ENCODE measurements at regions not wholly inside any gene's neighbourhood (a gene's known extent, or its start where the extent isn't known, plus 50 kb on each side); places are given as distances from the start of the nearest gene placed in this dataset.

- no peak for TF ChIP-seq EZH2 (IDR thresholded peaks at IDR 0.05; ENCODE audit: borderline replicate concordance, low read depth, low read length, severe bottlenecking)
- no peak for TF ChIP-seq CTCF (IDR thresholded peaks at IDR 0.05; ENCODE audit: borderline replicate concordance, extremely low read depth, low read length, poor library complexity, severe bottlenecking)
These were observed 387.9 kb upstream of the ANO3 start for GRCh38 chr11:25943777-25944661.

Measured in DND-41 (cell line).